Activated naive CD8-positive, alpha-beta T cell treated with anti-CD3 and anti-CD28 coated beads, Interleukin-2, amount 10 ng/mL, durations not matched to agents 7 days and 5 days (primary cell): ENCODE measurements at regions not wholly inside any gene's neighbourhood (a gene's known extent, or its start where the extent isn't known, plus 50 kb on each side); places are given as distances from the start of the nearest gene placed in this dataset.
"Not testable (repeated sequence)": the region's sequence is repeated elsewhere in the genome, so short reads cannot be mapped to it uniquely, and the experiment has no call there.

ENCODE experiments used
- ATAC-seq: fragments of 150-1000 bp; cut with Tn5 transposase; one replicate; pipeline ENCODE4 v1.10.0; 2021; ENCODE audit warnings: low read depth, moderate library complexity
- POLR2A ChIA-PET: fragments of 350-600 bp; sonication (Branson Sonifier 250); formaldehyde crosslinking; loops from one replicate; lab custom pipeline; 2021; ENCODE audit warnings: antibody characterized with exemption; lab: Charles Lee
- DNase-seq: peaks from one replicate; pipeline ENCODE4 v3.0.0; 2021
- H3K27ac Mint-ChIP-seq: one replicate; pipeline ENCODE4 v1.8.0; 2022; ENCODE audit warnings: mild to moderate bottlenecking, mixed read lengths
- H3K27me3 Mint-ChIP-seq: one replicate; pipeline ENCODE4 v1.8.0; 2022; ENCODE audit warnings: mild to moderate bottlenecking, moderate library complexity, mixed read lengths
- H3K36me3 Mint-ChIP-seq: one replicate; pipeline ENCODE4 v1.8.0; 2021; ENCODE audit warnings: mild to moderate bottlenecking, mixed read lengths
- H3K4me1 Mint-ChIP-seq: one replicate; pipeline ENCODE4 v1.8.0; 2021; ENCODE audit warnings: mixed read lengths
- H3K4me3 Mint-ChIP-seq: one replicate; pipeline ENCODE4 v1.8.0; 2022; ENCODE audit warnings: mild to moderate bottlenecking, moderate library complexity, mixed read lengths
- H3K9me3 Mint-ChIP-seq: one replicate; pipeline ENCODE4 v1.8.0; 2021; ENCODE audit warnings: mixed read lengths

GRCh38 chr15:46921891-46922290, 795.4 kb upstream of the SEMA6D start:
- no peak overlapping the region for H3K4me3 Mint-ChIP-seq

GRCh38 chr15:46930426-46930825, 786.9 kb upstream of the SEMA6D start:
- Mint-ChIP-seq H3K4me1 (no peaks in the 10 kb centered on the region), H3K27ac (no peak overlapping the region), H3K4me3 (no peak overlapping the region), H3K27me3 (no peaks in the 10 kb centered on the region), H3K9me3 (peaks cover 4% of the 10 kb centered on the region), H3K36me3 (no peaks in the 10 kb centered on the region)
- POLR2A ChIA-PET, result no interaction called here
- DNase-seq (no peak), ATAC-seq (no peak)

More at GRCh38 chr15:46921891-46922290, 795.4 kb upstream of the SEMA6D start:
- no peak overlapping the region for H3K27ac Mint-ChIP-seq
- POLR2A ChIA-PET, result no interaction called here
- no peaks in the 10 kb centered on the region for H3K4me1 Mint-ChIP-seq
- no peaks in the 10 kb centered on the region for H3K9me3 Mint-ChIP-seq
- ATAC-seq, result no peak
- no peaks in the 10 kb centered on the region for H3K36me3 Mint-ChIP-seq
- no peaks in the 10 kb centered on the region for H3K27me3 Mint-ChIP-seq
- DNase-seq, result no peak

GRCh38 chr15:46933332-46933731, 784.0 kb upstream of the SEMA6D start:
- Mint-ChIP-seq H3K4me3 (no peak overlapping the region), H3K27me3 (no peaks in the 10 kb centered on the region), H3K4me1 (no peaks in the 10 kb centered on the region), H3K27ac (no peak overlapping the region), H3K9me3 (peaks cover 8% of the 10 kb centered on the region), H3K36me3 (no peaks in the 10 kb centered on the region)
- POLR2A ChIA-PET, result no interaction called here
- no peak for DNase-seq
- ATAC-seq, result no peak

- no peaks in the 10 kb centered on the region for H3K4me1 Mint-ChIP-seq
These were observed 782.5 kb upstream of the SEMA6D start for GRCh38 chr15:46934851-46935250.

GRCh38 chr15:46938169-46938568, 779.1 kb upstream of the SEMA6D start:
- no peak overlapping the region for H3K4me3 Mint-ChIP-seq
- no peaks in the 10 kb centered on the region for H3K27me3 Mint-ChIP-seq
- H3K9me3 Mint-ChIP-seq, result peaks cover 9% of the 10 kb centered on the region
- POLR2A ChIA-PET, result no interaction called here
- no peaks in the 10 kb centered on the region for H3K36me3 Mint-ChIP-seq
- no peaks in the 10 kb centered on the region for H3K4me1 Mint-ChIP-seq
- no peak for ATAC-seq
- DNase-seq, result no peak
- H3K27ac Mint-ChIP-seq, result no peak overlapping the region

More at GRCh38 chr15:46934851-46935250, 782.5 kb upstream of the SEMA6D start:
- H3K27ac Mint-ChIP-seq, result no peak overlapping the region
- H3K9me3 Mint-ChIP-seq, result peaks cover 10% of the 10 kb centered on the region
- no peaks in the 10 kb centered on the region for H3K27me3 Mint-ChIP-seq
- no peak overlapping the region for H3K4me3 Mint-ChIP-seq
- ATAC-seq (no peak), DNase-seq (no peak)
- H3K36me3 Mint-ChIP-seq, result no peaks in the 10 kb centered on the region
- POLR2A ChIA-PET, result no interaction called here

GRCh38 chr15:46941241-46941640, 776.1 kb upstream of the SEMA6D start:
- H3K27ac Mint-ChIP-seq, result no peak overlapping the region
- no peak for ATAC-seq
- POLR2A ChIA-PET, result no interaction called here

GRCh38 chr15:46946953-46947352, 770.4 kb upstream of the SEMA6D start:
- ATAC-seq (no peak), DNase-seq (no peak)
- H3K27ac Mint-ChIP-seq, result no peak overlapping the region
- POLR2A ChIA-PET, result no interaction called here
- peaks cover 1% of the 10 kb centered on the region for H3K36me3 Mint-ChIP-seq
- H3K4me3 Mint-ChIP-seq, result no peak overlapping the region
- H3K4me1 Mint-ChIP-seq, result no peaks in the 10 kb centered on the region
- H3K27me3 Mint-ChIP-seq, result no peaks in the 10 kb centered on the region
- H3K9me3 Mint-ChIP-seq, result peaks cover 12% of the 10 kb centered on the region

More at GRCh38 chr15:46941241-46941640, 776.1 kb upstream of the SEMA6D start:
- no peak for DNase-seq
- no peak overlapping the region for H3K4me3 Mint-ChIP-seq
- H3K9me3 Mint-ChIP-seq, result peaks cover 13% of the 10 kb centered on the region
- H3K36me3 Mint-ChIP-seq, result no peaks in the 10 kb centered on the region
- no peaks in the 10 kb centered on the region for H3K4me1 Mint-ChIP-seq
- no peaks in the 10 kb centered on the region for H3K27me3 Mint-ChIP-seq

GRCh38 chr15:46955576-46955975, 761.7 kb upstream of the SEMA6D start:
- ATAC-seq (no peak), DNase-seq (no peak)
- no peak overlapping the region for H3K4me3 Mint-ChIP-seq
- H3K9me3 Mint-ChIP-seq, result no peaks in the 10 kb centered on the region
- no peaks in the 10 kb centered on the region for H3K27me3 Mint-ChIP-seq
- H3K36me3 Mint-ChIP-seq, result no peaks in the 10 kb centered on the region
- POLR2A ChIA-PET, result no interaction called here
- H3K4me1 Mint-ChIP-seq, result no peaks in the 10 kb centered on the region
- no peak overlapping the region for H3K27ac Mint-ChIP-seq

GRCh38 chr15:46956456-46956855, 760.8 kb upstream of the SEMA6D start:
- no peaks in the 10 kb centered on the region for H3K36me3 Mint-ChIP-seq
- ATAC-seq (no peak), DNase-seq (no peak)
- no peaks in the 10 kb centered on the region for H3K4me1 Mint-ChIP-seq
- H3K27me3 Mint-ChIP-seq, result no peaks in the 10 kb centered on the region
- POLR2A ChIA-PET, result no interaction called here
- H3K4me3 Mint-ChIP-seq, result no peak overlapping the region
- no peak overlapping the region for H3K27ac Mint-ChIP-seq
- no peaks in the 10 kb centered on the region for H3K9me3 Mint-ChIP-seq

- Mint-ChIP-seq H3K9me3 (no peaks in the 10 kb centered on the region), H3K36me3 (no peaks in the 10 kb centered on the region), H3K4me3 (no peak overlapping the region), H3K27me3 (no peaks in the 10 kb centered on the region), H3K4me1 (no peaks in the 10 kb centered on the region), H3K27ac (no peak overlapping the region)
- ATAC-seq (no peak), DNase-seq (no peak)
- POLR2A ChIA-PET, result no interaction called here
These were observed 760.4 kb upstream of the SEMA6D start for GRCh38 chr15:46956881-46957280.

- no peak overlapping the region for H3K27ac Mint-ChIP-seq
- H3K27me3 Mint-ChIP-seq, result no peaks in the 10 kb centered on the region
- H3K9me3 Mint-ChIP-seq, result peaks cover 2% of the 10 kb centered on the region
- ATAC-seq, result no peak
- H3K36me3 Mint-ChIP-seq, result no peaks in the 10 kb centered on the region
- H3K4me3 Mint-ChIP-seq, result no peak overlapping the region
- POLR2A ChIA-PET, result no interaction called here
- H3K4me1 Mint-ChIP-seq, result no peaks in the 10 kb centered on the region
- no peak for DNase-seq
These were observed 756.7 kb upstream of the SEMA6D start for GRCh38 chr15:46960581-46960980.

GRCh38 chr15:46961795-46962194, 755.5 kb upstream of the SEMA6D start:
- Mint-ChIP-seq H3K4me3 (no peak overlapping the region), H3K27ac (no peak overlapping the region), H3K9me3 (peaks cover 6% of the 10 kb centered on the region), H3K27me3 (no peaks in the 10 kb centered on the region), H3K4me1 (no peaks in the 10 kb centered on the region), H3K36me3 (no peaks in the 10 kb centered on the region)
- no peak for DNase-seq
- POLR2A ChIA-PET, result no interaction called here
- ATAC-seq, result no peak

GRCh38 chr15:46988055-46988454, 729.2 kb upstream of the SEMA6D start:
- H3K27ac Mint-ChIP-seq, H3K4me1 Mint-ChIP-seq, H3K27me3 Mint-ChIP-seq, H3K4me3 Mint-ChIP-seq, POLR2A ChIA-PET, DNase-seq, ATAC-seq, H3K36me3 Mint-ChIP-seq: not testable (repeated sequence)
- peaks cover 11% of the 10 kb centered on the region for H3K9me3 Mint-ChIP-seq

GRCh38 chr15:46996359-46996758, 720.9 kb upstream of the SEMA6D start:
- Mint-ChIP-seq H3K4me3 (no peak overlapping the region), H3K36me3 (no peaks in the 10 kb centered on the region), H3K4me1 (no peaks in the 10 kb centered on the region), H3K27me3 (no peaks in the 10 kb centered on the region), H3K9me3 (peaks cover 16% of the 10 kb centered on the region), H3K27ac (no peak overlapping the region)
- DNase-seq (no peak), ATAC-seq (no peak)
- POLR2A ChIA-PET, result no interaction called here

- Mint-ChIP-seq H3K4me3 (no peak overlapping the region), H3K4me1 (no peaks in the 10 kb centered on the region), H3K27ac (no peak overlapping the region), H3K36me3 (no peaks in the 10 kb centered on the region), H3K9me3 (peaks cover 16% of the 10 kb centered on the region), H3K27me3 (no peaks in the 10 kb centered on the region)
- POLR2A ChIA-PET, result no interaction called here
- DNase-seq, result no peak
- no peak for ATAC-seq
These were observed 719.8 kb upstream of the SEMA6D start for GRCh38 chr15:46997501-46997900.
